Esophagus muscularis mucosa (tissue), 4 donors: ENCODE measurements at regions not wholly inside any gene's neighbourhood (a gene's known extent, or its start where the extent isn't known, plus 50 kb on each side); places are given as distances from the start of the nearest gene placed in this dataset.

ENCODE experiments used
- CTCF ChIP-seq, 3 experiments: fragments of 200-600 bp in 2 of 3; fragments of 450-650 bp in 1 of 3; sonication (generic) in 2 of 3; IDR thresholded peaks; one replicate each; pipeline ENCODE4 v1.5.1; 2017 to 2019; ENCODE audit warnings: antibody characterized with exemption in 3 of 3, mild to moderate bottlenecking in 2 of 3, moderate library complexity in 1 of 3
- EP300 ChIP-seq: sonication (generic); formaldehyde crosslinking; IDR thresholded peaks from one replicate; pipeline ENCODE4 v1.6.1; 2017; ENCODE audit warnings: antibody characterized with exemption
- POLR2A ChIP-seq: fragments of 450-650 bp; IDR thresholded peaks from one replicate; pipeline ENCODE4 v1.6.1; 2017; ENCODE audit warnings: antibody characterized with exemption, moderate library complexity, mild to moderate bottlenecking, low read depth

- TF ChIP-seq CTCF (IDR thresholded peaks at IDR 0.05) (no peak), EP300 (no peak), POLR2A (no peak)
These were observed 214.2 kb upstream of the HTR1E start for GRCh38 chr6:86723151-86723550.
